Muscle of leg (tissue), 3 donors: ENCODE measurements at regions not wholly inside any gene's neighbourhood (a gene's known extent, or its start where the extent isn't known, plus 50 kb on each side); places are given as distances from the start of the nearest gene placed in this dataset.

Experiments used
- DNase-seq: peaks from one replicate; pipeline ENCODE4 v3.0.0; 2013
- H3K27ac ChIP-seq: one replicate; pipeline ENCODE4 v1.5.1; 2013; ENCODE audit warnings: mild to moderate bottlenecking, low read length, control low read depth
- H3K27me3 ChIP-seq: one replicate; pipeline ENCODE4 v1.6.1; 2013; ENCODE audit warnings: low read length; ENCODE audit not compliant: control insufficient read depth, insufficient read depth
- H3K36me3 ChIP-seq: one replicate; pipeline ENCODE4 v1.6.1; 2013; ENCODE audit warnings: low read length; ENCODE audit not compliant: control insufficient read depth, insufficient read depth
- H3K4me1 ChIP-seq: one replicate; pipeline ENCODE4 v1.6.1; 2013; ENCODE audit warnings: low read length; ENCODE audit not compliant: control insufficient read depth, insufficient read depth
- H3K4me3 ChIP-seq: one replicate; pipeline ENCODE4 v1.5.1; 2013; ENCODE audit warnings: low read length, control low read depth
- H3K9me3 ChIP-seq: replicated peaks from 2 replicates; pipeline ENCODE4 v1.6.1; 2013; ENCODE audit warnings: low read depth, low read length; ENCODE audit not compliant: control insufficient read depth
- WGBS: methylation state at CpG from one replicate; pipeline ENCODE4 v1.1.5; 2013; ENCODE audit warnings: missing lambda C conversion rate; ENCODE audit not compliant: insufficient coverage; 5-methylcytosine and 5-hydroxymethylcytosine counted together

DNA sequence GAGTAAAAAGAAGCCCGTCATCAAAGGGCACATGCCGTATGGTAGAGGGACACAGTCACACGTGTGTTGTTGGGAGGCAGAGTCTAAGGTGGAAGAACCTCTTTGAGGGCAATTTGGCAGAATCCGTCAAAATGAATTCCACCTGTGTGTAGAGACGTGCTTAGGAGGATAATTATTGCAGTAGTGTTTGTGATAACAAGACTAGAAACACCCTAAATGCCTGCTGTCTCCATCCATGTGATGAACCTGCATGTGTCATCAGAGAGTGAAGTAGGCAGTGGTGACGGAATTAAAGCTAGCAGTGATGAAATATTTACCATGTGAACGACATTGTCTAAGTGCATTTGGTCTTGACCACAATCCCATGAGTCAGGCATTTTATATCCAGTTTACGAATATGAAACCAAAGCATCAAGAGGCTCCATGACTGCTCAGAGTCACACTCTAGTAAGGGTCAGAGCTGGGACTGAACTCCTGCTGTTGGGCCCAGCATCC lies 61.3 kb upstream of the ADORA2B start:
- Histone ChIP-seq H3K27me3 (no peaks in the 10 kb centered on the region), H3K36me3 (no peaks in the 10 kb centered on the region), H3K9me3 (no peaks in the 10 kb centered on the region), H3K4me3 (no peak overlapping the region), H3K27ac (no peak overlapping the region), H3K4me1 (peaks cover 5% of the 10 kb centered on the region)
- DNase-seq: no peak
- 83% methylated on average over 8 of the region's 8 CpGs for WGBS

DNA sequence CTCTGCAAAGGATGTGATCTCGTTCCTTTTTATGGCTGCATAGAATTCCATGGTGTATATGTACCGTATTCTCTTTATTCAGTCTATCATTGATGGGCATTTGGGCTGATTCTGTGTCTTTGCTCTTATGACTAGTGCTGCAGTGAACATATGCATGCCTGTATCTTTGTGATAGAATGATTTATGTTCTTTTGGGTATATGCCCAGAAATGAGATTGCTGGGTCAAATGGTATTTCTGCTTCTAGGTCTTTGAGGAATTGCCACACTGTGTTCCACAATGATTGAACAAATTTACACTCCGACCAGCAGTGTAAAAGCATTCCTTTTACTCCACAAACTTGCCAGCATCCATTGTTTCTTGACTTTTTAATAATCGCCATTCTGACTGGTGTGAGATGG lies 60.2 kb upstream of the ADORA2B start:
- no CpG with 5 or more reads among the region's 4 CpGs for WGBS

GRCh38 chr17:15885770-15886169 lies 59.2 kb upstream of the ADORA2B start:
- H3K36me3 ChIP-seq: no peaks in the 10 kb centered on the region
- 60% methylated on average over 1 of the region's 2 CpGs for WGBS

More for the DNA sequence above, 60.2 kb upstream of the ADORA2B start:
- Histone ChIP-seq H3K27me3 (no peaks in the 10 kb centered on the region), H3K27ac (no peak overlapping the region), H3K36me3 (no peaks in the 10 kb centered on the region), H3K4me1 (peaks cover 5% of the 10 kb centered on the region), H3K4me3 (no peak overlapping the region), H3K9me3 (no peaks in the 10 kb centered on the region)
- no peak for DNase-seq

DNA sequence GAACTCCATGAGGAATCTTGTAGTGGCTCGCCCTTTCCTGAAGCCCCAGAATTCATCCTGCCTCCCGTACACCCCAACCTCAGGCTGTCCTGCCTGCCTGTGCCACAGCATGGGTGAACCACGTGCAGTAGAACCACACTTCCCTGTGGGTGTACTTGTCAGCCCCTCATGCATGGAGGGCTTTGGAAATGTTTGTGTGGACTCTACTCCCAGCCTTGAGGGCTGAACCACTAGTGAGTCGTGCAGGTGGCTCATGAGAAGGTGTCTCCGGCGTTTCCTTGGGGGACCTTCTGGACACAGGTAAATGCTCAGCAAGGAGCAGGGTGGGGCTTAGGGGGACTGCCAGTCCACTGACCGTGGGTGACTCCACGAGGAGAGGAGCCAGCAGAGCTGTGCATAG lies 58.7 kb upstream of the ADORA2B start:
- Histone ChIP-seq H3K4me3 (no peak overlapping the region), H3K4me1 (peaks cover 9% of the 10 kb centered on the region), H3K27ac (no peak overlapping the region), H3K36me3 (no peaks in the 10 kb centered on the region), H3K27me3 (no peaks in the 10 kb centered on the region), H3K9me3 (no peaks in the 10 kb centered on the region)
- WGBS: no CpG with 5 or more reads among the region's 8 CpGs
- no peak for DNase-seq

More at GRCh38 chr17:15885770-15886169, 59.2 kb upstream of the ADORA2B start:
- Histone ChIP-seq H3K4me3 (no peak overlapping the region), H3K4me1 (peaks cover 8% of the 10 kb centered on the region), H3K9me3 (no peaks in the 10 kb centered on the region), H3K27ac (no peak overlapping the region), H3K27me3 (no peaks in the 10 kb centered on the region)
- DNase-seq: no peak

- no peak overlapping the region for H3K27ac ChIP-seq
Measured at GRCh38 chr17:15886804-15887203, 58.1 kb upstream of the ADORA2B start.

DNA sequence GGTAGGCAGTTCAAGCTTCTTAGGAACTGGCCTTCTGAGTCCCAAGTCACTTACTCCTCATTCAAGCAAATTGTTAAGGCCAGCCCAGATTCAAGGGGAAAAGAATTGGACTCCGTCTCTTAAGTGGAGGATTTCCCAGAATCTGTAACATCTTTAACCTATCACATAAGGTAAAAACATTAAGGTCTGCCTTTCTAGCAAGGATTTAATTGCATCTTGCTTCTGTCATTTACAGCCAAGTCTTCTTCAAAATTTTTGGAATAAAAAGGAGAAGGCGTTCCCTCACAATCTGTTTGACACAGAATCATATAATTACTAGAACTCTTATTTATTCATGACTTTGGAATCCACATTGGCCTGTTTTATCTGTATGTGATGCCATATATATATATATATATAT lies 56.5 kb upstream of the ADORA2B start:
- Histone ChIP-seq H3K4me3 (no peak overlapping the region), H3K36me3 (no peaks in the 10 kb centered on the region), H3K9me3 (no peaks in the 10 kb centered on the region), H3K27ac (peak overlapping the region; percentile 29), H3K4me1 (peaks cover 9% of the 10 kb centered on the region), H3K27me3 (no peaks in the 10 kb centered on the region)
- whole genome bisulfite sequencing: no CpG with 5 or more reads among the region's 2 CpGs
- DNase-seq: peak; percentile 67

More at GRCh38 chr17:15886804-15887203, 58.1 kb upstream of the ADORA2B start:
- DNase-seq: no peak
- no CpG with 5 or more reads among the region's 7 CpGs for WGBS
- Histone ChIP-seq H3K36me3 (no peaks in the 10 kb centered on the region), H3K4me3 (no peak overlapping the region), H3K4me1 (peaks cover 9% of the 10 kb centered on the region), H3K27me3 (no peaks in the 10 kb centered on the region), H3K9me3 (no peaks in the 10 kb centered on the region)

- H3K9me3 ChIP-seq: no peaks in the 10 kb centered on the region
- no peaks in the 10 kb centered on the region for H3K27me3 ChIP-seq
- 23% methylated on average over 2 of the region's 3 CpGs for WGBS
- H3K4me3 ChIP-seq: no peak overlapping the region
- H3K36me3 ChIP-seq: no peaks in the 10 kb centered on the region
- no peak for DNase-seq
- peaks cover 9% of the 10 kb centered on the region for H3K4me1 ChIP-seq
- peak overlapping the region; percentile 65 for H3K27ac ChIP-seq
Measured at GRCh38 chr17:15890279-15890892, 54.5 kb upstream of the ADORA2B start.

DNA sequence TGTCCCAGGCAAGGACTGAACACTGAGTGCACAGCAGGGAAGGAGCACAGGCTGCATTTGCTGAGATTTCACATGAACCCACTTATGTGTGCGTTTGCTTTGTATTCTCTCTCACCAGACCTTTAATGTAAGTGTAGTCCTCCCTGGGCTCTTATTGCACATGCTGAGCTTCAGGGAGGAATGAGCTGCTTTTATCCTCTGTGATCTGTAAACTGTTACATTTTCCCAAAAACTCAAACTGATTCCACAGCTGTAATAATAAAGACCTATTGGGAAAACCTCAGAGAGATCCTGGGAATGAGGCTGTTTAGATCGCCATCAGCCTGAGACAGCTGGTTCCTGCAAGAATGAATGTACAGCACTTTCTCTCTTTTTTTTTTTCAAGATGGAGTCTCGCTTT lies 53.6 kb upstream of the ADORA2B start:
- Histone ChIP-seq H3K9me3 (no peaks in the 10 kb centered on the region), H3K27me3 (no peaks in the 10 kb centered on the region), H3K36me3 (no peaks in the 10 kb centered on the region), H3K4me3 (no peak overlapping the region), H3K27ac (peak overlapping the region; percentile 65), H3K4me1 (peaks cover 9% of the 10 kb centered on the region)
- 38% methylated on average over 2 of the region's 3 CpGs for WGBS
- peak; percentile 86 for DNase-seq

DNA sequence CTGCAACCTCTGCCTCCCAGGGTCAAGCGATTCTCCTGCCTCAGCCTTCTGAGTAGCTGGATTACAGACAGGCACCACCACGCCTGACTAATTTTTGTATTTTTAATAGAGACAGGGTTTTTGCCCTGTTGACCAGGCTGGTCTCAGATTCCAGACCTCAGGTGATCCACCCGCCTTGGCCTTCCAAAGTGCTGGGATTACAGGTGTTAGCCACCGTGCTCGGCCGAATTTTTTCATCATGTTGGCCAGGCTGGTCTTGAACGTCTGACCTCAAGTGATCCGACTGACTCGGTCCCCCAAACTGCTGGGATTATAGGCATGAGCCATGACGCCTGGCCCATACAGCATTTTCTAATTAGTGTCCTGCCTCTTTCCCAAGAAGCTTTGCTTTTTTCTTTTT lies 52.7 kb upstream of the ADORA2B start:
- H3K27me3 ChIP-seq: no peaks in the 10 kb centered on the region
- 65% methylated on average over 8 of the region's 10 CpGs for WGBS
- peaks cover 7% of the 10 kb centered on the region for H3K4me1 ChIP-seq
- H3K9me3 ChIP-seq: no peaks in the 10 kb centered on the region
- H3K4me3 ChIP-seq: no peak overlapping the region
- no peaks in the 10 kb centered on the region for H3K36me3 ChIP-seq
- no peak overlapping the region for H3K27ac ChIP-seq
- no peak for DNase-seq

GRCh38 chr17:15892731-15893657 lies 51.9 kb upstream of the ADORA2B start:
- Histone ChIP-seq H3K9me3 (no peaks in the 10 kb centered on the region), H3K4me1 (peaks cover 7% of the 10 kb centered on the region), H3K36me3 (no peaks in the 10 kb centered on the region), H3K27ac (no peak overlapping the region), H3K27me3 (no peaks in the 10 kb centered on the region), H3K4me3 (no peak overlapping the region)
- DNase-seq: no peak
- no CpG with 5 or more reads among the region's 9 CpGs for WGBS
